Esophagus squamous epithelium (tissue), 4 donors: ENCODE measurements at regions not wholly inside any gene's neighbourhood (a gene's known extent, or its start where the extent isn't known, plus 50 kb on each side); places are given as distances from the start of the nearest gene placed in this dataset.

ENCODE experiments used
- POLR2A ChIP-seq, 4 donors: fragments of 450-650 bp; IDR thresholded peaks; one replicate each; pipeline ENCODE4 v1.6.1; 2017; ENCODE audit warnings: antibody characterized with exemption in 4 of 4, mild to moderate bottlenecking in 4 of 4, moderate library complexity in 3 of 4
- TF ChIP-seq, protein P1 (sequence below), 6 experiments: fragments of 450-650 bp in 4 of 6; fragments of 200-600 bp in 2 of 6; sonication (generic) in 2 of 6; IDR thresholded peaks; one replicate each; pipeline ENCODE4 v1.5.1; 2016 to 2019; ENCODE audit warnings: antibody characterized with exemption in 6 of 6, mild to moderate bottlenecking in 4 of 6, moderate library complexity in 4 of 6

DNA sequence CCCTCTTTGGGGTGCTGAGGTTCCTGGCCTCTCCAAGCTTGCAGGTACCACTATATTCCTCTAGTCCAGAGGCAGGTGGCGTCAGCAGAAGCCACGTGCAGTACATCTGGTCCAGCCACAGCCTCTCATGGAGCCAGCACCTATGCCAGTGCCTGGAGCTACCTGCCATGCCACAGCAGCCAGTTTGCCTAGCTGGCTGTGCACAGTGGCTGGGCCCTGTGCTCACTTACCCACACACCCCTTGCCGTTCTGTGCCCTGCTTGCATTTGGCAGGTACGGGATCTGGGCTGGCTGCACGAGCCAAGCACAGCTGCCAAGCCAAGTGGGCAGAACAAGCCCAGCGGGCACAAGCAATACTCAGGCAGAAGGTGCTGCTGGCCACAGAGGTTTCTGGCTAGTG, 601.1 kb downstream of the EPHA5 start:
- TF ChIP-seq, protein P1, sequence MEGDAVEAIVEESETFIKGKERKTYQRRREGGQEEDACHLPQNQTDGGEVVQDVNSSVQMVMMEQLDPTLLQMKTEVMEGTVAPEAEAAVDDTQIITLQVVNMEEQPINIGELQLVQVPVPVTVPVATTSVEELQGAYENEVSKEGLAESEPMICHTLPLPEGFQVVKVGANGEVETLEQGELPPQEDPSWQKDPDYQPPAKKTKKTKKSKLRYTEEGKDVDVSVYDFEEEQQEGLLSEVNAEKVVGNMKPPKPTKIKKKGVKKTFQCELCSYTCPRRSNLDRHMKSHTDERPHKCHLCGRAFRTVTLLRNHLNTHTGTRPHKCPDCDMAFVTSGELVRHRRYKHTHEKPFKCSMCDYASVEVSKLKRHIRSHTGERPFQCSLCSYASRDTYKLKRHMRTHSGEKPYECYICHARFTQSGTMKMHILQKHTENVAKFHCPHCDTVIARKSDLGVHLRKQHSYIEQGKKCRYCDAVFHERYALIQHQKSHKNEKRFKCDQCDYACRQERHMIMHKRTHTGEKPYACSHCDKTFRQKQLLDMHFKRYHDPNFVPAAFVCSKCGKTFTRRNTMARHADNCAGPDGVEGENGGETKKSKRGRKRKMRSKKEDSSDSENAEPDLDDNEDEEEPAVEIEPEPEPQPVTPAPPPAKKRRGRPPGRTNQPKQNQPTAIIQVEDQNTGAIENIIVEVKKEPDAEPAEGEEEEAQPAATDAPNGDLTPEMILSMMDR (IDR thresholded peaks at IDR 0.05) = no peak
- TF ChIP-seq POLR2A (IDR thresholded peaks at IDR 0.05) = no peak
